ENCODE measurements at regions not wholly inside any gene's neighbourhood (a gene's known extent, or its start where the extent isn't known, plus 50 kb on each side); places are given as distances from the start of the nearest gene placed in this dataset.

GRCh38 chr22:27201276-27201675 is 543.9 kb downstream of the MIAT start:
- TF ChIP-seq CTCF (optimal IDR thresholded peaks at IDR 0.05 in 1 of 3, IDR thresholded peaks at IDR 0.05 in 1 of 3, conservative IDR thresholded peaks at IDR 0.05 in 1 of 3; ENCODE audit: extremely low read depth in 1 of 3, insufficient read depth in 2 of 3, low read length in 3 of 3): no peak
- no peak for TF ChIP-seq EZH2 (IDR thresholded peaks at IDR 0.05; ENCODE audit: low read length)

All from keratinocyte (primary cell).